GM12873 (cell line): ENCODE measurements at regions not wholly inside any gene's neighbourhood (a gene's known extent, or its start where the extent isn't known, plus 50 kb on each side); places are given as distances from the start of the nearest gene placed in this dataset.

Source experiments
- TF ChIP-seq, protein P1 (sequence below): IDR thresholded peaks from 2 replicates; pipeline ENCODE4 v1.5.1; 2012; ENCODE audit warnings: low read depth, mild to moderate bottlenecking, moderate library complexity, low read length, control low read depth; ENCODE audit not compliant: insufficient read depth; ENCODE audit errors: missing control alignments

DNA sequence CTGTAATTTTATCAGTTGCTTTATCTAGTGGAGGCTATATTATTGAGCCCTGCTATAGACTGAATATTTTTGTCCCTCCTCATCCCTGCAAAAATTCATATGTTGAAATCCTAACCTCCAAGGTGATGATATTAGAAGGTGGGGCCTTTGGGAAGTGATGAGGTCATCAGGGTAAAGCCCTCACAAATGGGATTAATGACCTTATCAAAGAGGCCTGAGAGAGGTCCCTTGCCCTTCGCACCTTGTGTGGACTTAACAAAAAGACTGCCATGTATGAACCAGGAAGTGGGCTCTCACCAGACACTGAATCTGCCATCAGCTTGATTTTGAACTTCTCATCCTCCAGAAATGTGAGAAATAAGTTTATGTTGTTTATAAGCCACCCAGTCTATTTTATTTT is 381.4 kb upstream of the ONECUT1 start:
- TF ChIP-seq, protein P1, sequence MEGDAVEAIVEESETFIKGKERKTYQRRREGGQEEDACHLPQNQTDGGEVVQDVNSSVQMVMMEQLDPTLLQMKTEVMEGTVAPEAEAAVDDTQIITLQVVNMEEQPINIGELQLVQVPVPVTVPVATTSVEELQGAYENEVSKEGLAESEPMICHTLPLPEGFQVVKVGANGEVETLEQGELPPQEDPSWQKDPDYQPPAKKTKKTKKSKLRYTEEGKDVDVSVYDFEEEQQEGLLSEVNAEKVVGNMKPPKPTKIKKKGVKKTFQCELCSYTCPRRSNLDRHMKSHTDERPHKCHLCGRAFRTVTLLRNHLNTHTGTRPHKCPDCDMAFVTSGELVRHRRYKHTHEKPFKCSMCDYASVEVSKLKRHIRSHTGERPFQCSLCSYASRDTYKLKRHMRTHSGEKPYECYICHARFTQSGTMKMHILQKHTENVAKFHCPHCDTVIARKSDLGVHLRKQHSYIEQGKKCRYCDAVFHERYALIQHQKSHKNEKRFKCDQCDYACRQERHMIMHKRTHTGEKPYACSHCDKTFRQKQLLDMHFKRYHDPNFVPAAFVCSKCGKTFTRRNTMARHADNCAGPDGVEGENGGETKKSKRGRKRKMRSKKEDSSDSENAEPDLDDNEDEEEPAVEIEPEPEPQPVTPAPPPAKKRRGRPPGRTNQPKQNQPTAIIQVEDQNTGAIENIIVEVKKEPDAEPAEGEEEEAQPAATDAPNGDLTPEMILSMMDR: no peak

DNA sequence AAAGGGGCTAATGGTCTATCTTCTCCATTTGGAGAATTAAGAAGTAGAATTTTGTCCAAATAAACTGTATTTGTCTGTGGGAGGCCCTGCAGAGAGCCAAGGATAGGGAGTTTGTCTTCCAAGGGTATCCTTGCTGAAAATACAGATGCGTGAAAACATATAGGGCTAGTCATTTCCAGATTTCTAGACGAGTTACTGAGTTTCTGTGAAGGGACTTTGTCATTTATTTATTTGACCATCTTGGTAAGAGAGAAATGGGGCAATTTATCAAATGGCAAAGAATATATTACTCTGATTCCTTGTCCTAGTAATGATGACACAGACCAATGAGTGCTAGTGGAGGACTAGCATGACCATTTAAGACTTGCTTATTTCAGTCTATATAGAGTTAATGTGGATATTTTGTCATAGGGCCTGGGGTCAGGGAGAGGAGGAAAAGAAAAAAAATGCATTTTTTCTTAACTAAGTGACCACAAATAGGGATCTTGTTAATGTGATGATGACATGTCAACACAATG is 376.6 kb upstream of the ONECUT1 start:
- TF ChIP-seq, protein P1: no peak

DNA sequence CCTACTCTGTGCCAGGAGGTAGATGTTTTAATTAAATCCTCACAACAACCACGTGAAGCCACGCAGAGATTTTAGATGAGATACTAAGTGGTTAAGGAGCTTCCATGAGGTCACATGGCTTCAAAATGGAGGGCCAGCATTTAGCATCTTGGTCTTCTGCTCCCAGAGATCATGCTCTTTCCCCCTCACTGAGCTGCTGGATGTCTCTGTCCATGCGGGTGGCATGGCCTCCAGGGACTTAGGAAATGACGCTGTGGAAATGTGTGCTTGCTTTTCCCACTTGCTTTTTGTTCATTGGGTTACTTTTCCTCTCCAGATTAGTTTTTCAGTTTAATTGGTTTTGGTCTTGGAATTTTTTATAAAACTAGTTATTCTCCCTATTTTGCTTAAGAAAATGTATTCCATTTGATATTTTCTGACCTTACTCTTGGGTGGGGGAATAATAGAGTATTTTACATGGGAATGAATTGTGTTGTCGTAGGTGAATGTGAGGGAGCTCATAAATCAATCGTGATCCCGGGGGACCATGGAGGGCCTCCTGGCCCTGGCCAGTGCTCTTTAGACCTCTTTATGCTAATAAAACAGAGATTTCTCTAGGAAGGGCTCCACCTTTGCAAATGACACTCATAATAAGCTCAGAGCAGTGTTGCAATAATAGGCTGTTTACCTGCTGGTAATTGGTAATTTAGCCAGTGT is 376.0 kb upstream of the ONECUT1 start:
- TF ChIP-seq, protein P1: no peak

DNA sequence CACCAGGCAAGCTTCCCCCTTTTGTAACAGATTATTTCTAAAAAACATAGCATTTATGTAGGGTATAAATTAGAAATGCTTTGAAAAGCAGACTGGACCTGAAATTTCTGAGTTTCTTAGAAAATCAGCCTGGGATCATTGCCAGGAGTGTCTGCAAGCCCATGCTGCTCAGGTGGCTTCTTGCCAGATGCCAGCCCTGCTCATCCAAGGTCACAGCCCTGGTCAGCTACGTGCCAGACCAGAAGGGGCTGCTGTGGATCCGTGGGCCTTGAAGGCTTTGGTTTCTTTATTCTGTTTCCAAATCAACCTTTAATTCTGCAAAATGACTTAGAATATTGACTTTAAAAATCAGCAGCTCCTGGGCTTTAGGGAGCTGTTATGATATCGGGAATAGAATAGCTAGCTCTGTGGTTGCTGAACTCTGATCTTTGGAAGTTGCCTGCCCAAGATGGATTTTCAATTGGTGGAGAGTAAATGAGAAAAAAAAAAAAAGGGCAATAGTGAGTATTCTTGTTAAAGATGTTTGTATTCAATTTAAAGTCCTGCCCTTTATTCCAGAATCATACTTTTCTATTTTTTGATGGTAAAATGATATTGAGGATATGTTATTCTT is 370.1 kb upstream of the ONECUT1 start:
- TF ChIP-seq, protein P1: no peak

DNA sequence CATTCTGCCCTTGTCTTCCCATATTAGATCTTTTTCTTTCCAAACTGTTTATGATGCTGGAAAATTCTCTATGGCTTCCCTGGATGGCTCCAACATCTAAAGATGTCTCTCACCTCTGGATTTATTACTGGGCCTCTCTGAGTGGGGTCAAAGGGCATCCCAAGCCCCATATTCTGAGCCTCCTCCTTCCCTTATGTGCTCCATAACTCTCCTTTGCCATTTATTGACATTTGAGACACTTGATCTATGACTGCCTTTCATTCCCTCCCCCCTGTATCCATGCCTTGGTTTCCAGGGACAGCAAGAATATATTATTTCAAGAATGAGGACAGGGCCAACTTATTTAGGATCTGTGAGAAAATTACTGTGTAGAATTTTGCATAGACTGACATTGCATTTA is 369.3 kb upstream of the ONECUT1 start:
- TF ChIP-seq, protein P1: no peak

DNA sequence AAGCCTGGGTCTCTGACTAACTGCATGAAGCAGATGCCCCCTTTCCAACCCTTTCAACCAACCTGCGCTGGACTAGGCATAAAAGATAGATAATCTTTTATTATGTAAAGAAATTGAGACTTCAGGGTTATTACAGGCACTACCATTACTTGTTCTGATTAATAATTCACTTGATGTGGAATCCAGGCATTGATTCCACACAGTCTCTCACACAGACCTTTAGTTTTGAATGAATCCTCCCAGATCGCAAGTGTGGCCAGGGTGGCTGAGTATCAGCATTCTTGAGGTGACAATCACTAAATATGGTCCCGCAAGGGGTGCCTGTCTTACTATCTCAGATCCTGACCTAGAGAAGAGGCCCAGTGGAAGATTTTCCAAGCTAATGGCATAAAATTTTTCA is 368.9 kb upstream of the ONECUT1 start:
- TF ChIP-seq, protein P1: no peak

DNA sequence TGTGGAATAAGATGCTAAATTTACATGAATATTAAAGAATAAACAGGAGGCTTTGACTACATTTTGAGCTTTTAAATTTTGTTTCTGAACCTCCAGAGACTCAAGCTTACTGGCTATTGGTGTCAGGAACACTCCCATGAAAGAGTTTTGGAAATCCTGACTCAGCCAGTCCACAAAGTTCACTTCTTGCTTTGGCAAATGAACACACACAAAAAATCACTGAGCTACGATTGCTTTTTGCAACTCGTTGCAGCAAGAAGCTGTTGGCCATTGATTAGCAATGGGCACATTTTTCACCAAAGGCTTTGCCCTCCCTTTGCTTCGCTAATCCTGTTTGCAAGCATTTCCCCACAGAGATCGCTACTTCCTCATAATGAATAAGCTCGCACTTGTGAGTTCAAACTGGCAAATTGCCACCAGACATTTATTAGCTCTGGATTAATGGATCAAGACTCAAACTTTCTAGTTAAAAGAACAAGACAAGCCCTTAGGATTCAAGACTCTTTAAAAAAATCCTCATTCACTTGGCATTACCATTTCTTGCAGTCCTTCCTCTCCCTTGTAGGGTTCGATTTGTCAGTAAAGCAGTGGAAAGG is 343.2 kb upstream of the ONECUT1 start:
- TF ChIP-seq, protein P1: no peak
